H1 (cell line): ENCODE measurements at regions not wholly inside any gene's neighbourhood (a gene's known extent, or its start where the extent isn't known, plus 50 kb on each side); places are given as distances from the start of the nearest gene placed in this dataset.

Experiments
- CTCF ChIA-PET: fragments of 300-600 bp; sonication (Branson Sonifier 250); formaldehyde crosslinking; loops from one replicate; lab custom pipeline; 2021; ENCODE audit not compliant: partially characterized antibody; lab: Charles Lee
- POLR2A ChIA-PET: fragments of 300-600 bp; sonication (Branson Sonifier 250); formaldehyde crosslinking; loops from one replicate; lab custom pipeline; 2021; ENCODE audit warnings: inconsistent platforms; ENCODE audit not compliant: partially characterized antibody; lab: Charles Lee
- DNase-seq, 2 experiments: peaks; one replicate each; pipeline versions ENCODE4 v3.0.0 to v3.0.0-alpha.2; 2010 to 2022; ENCODE audit warnings: low spot score in 2 of 2, low read depth in 1 of 2, mixed read lengths in 1 of 2
- FAIRE-seq: peaks from 2 replicates; lab custom pipeline; 2011; peaks lifted over from hg19 to GRCh38; lab: Jason Lieb, UNC
- H2AFZ ChIP-seq: 2 replicates; pipeline ENCODE4 v1.8.1; 2012; ENCODE audit warnings: low read length, inconsistent platforms
- H2AK5ac ChIP-seq: 2 replicates; pipeline ENCODE4 v1.6.1; 2013; ENCODE audit warnings: low read depth, low read length
- H2BK120ac ChIP-seq: replicated peaks from 2 replicates; pipeline ENCODE3; 2013; ENCODE audit warnings: low read depth, low read length, inconsistent platforms
- H2BK12ac ChIP-seq: 2 replicates; pipeline ENCODE4 v1.6.1; 2013; ENCODE audit warnings: low read depth, low read length
- H2BK15ac ChIP-seq: 2 replicates; pipeline ENCODE4 v1.6.1; 2013; ENCODE audit warnings: low read length
- H2BK20ac ChIP-seq: 2 replicates; pipeline ENCODE4 v1.6.1; 2013; ENCODE audit warnings: low read length
- H2BK5ac ChIP-seq: 2 replicates; pipeline ENCODE4 v1.6.1; 2013; ENCODE audit warnings: low read depth, low read length
- H3K14ac ChIP-seq: 2 replicates; pipeline ENCODE4 v1.6.1; 2013; ENCODE audit warnings: inconsistent platforms; ENCODE audit not compliant: insufficient read length
- H3K18ac ChIP-seq: 2 replicates; pipeline ENCODE4 v1.6.1; 2013; ENCODE audit warnings: low read length; ENCODE audit errors: extremely low read depth
- H3K23ac ChIP-seq: 2 replicates; pipeline ENCODE4 v1.6.1; 2013; ENCODE audit warnings: inconsistent platforms; ENCODE audit not compliant: insufficient read length
- H3K23me2 ChIP-seq: 2 replicates; pipeline ENCODE4 v1.6.1; 2013; ENCODE audit warnings: low read depth, low read length
- H3K27ac ChIP-seq: 2 replicates; pipeline ENCODE4 v1.6.1; 2011; ENCODE audit warnings: low read depth, low read length, inconsistent platforms
- H3K27me3 ChIP-seq, 4 experiments: replicated peaks in 1 of 4; 1 replicate in 1 of 4; 2 replicates in 3 of 4; pipeline versions ENCODE4 v1.6.1 to v1.8.1; 2011 to 2013; ENCODE audit warnings: low read length in 3 of 4, mild to moderate bottlenecking in 3 of 4, inconsistent platforms in 2 of 4, mixed read lengths in 2 of 4, moderate library complexity in 1 of 4; ENCODE audit not compliant: control insufficient read depth in 3 of 4, insufficient read depth in 3 of 4; ENCODE audit errors: extremely low read depth in 1 of 4
- H3K36me3 ChIP-seq, 4 experiments: 2 replicates each; pipeline versions ENCODE4 v1.6.1 to v1.8.1; 2011 to 2013; ENCODE audit warnings: mild to moderate bottlenecking in 4 of 4, low read length in 3 of 4, moderate library complexity in 2 of 4, control low read depth in 1 of 4, inconsistent platforms in 1 of 4; ENCODE audit not compliant: insufficient read depth in 4 of 4, control insufficient read depth in 2 of 4
- H3K4ac ChIP-seq: replicated peaks from 2 replicates; pipeline ENCODE3; 2013; ENCODE audit warnings: low read length, low read depth, mixed read lengths, inconsistent platforms; ENCODE audit not compliant: insufficient read length
- H3K4me1 ChIP-seq, 4 experiments: replicated peaks in 1 of 4; 1 replicate in 1 of 4; 2 replicates in 3 of 4; pipeline versions ENCODE4 v1.6.1 to v1.8.1; 2011 to 2013; ENCODE audit warnings: low read length in 3 of 4, inconsistent platforms in 2 of 4, mixed read lengths in 1 of 4; ENCODE audit not compliant: insufficient read depth in 4 of 4, control insufficient read depth in 3 of 4
- H3K4me2 ChIP-seq, 2 experiments: 2 replicates each; pipeline versions ENCODE4 v1.6.1 to v1.8.1; 2011 to 2013; ENCODE audit warnings: low read depth in 2 of 2, low read length in 2 of 2, control low read depth in 1 of 2, inconsistent platforms in 1 of 2, mild to moderate bottlenecking in 1 of 2; ENCODE audit not compliant: insufficient read depth in 1 of 2
- H3K4me3 ChIP-seq, 4 experiments: fragments of 200-600, 300-600 bp in 1 of 4; sonication (generic), shearing (Covaris generic), sonication (Bioruptor Twin) in 1 of 4; 2 replicates each; pipeline versions ENCODE4 v1.5.1 to v1.8.1; 2011 to 2016; ENCODE audit warnings: low read length in 4 of 4, low read depth in 3 of 4, control low read depth in 2 of 4, inconsistent platforms in 2 of 4, mild to moderate bottlenecking in 2 of 4, mixed read lengths in 1 of 4, moderate library complexity in 1 of 4; ENCODE audit not compliant: insufficient read depth in 2 of 4; ENCODE audit errors: extremely low read depth in 1 of 4
- H3K56ac ChIP-seq: replicated peaks from 2 replicates; pipeline ENCODE3; 2013; ENCODE audit warnings: low read depth, mild to moderate bottlenecking, mixed read lengths, low read length, inconsistent platforms; ENCODE audit not compliant: insufficient read length
- H3K79me1 ChIP-seq: 2 replicates; pipeline ENCODE4 v1.6.1; 2013; ENCODE audit warnings: low read depth, low read length, control low read depth
- H3K79me2 ChIP-seq, 2 experiments: 2 replicates each; pipeline versions ENCODE4 v1.6.1 to v1.8.1; 2012 to 2013; ENCODE audit warnings: low read length in 2 of 2, mild to moderate bottlenecking in 2 of 2, inconsistent platforms in 1 of 2; ENCODE audit not compliant: insufficient read depth in 2 of 2, control insufficient read depth in 1 of 2
- H3K9ac ChIP-seq, 4 experiments: replicated peaks in 1 of 4; 1 replicate in 1 of 4; 2 replicates in 3 of 4; pipeline versions ENCODE4 v1.6.1 to v1.8.1; 2011 to 2013; ENCODE audit warnings: low read depth in 3 of 4, low read length in 3 of 4, control low read depth in 2 of 4, mild to moderate bottlenecking in 2 of 4, moderate library complexity in 2 of 4, inconsistent platforms in 1 of 4; ENCODE audit errors: extremely low read depth in 1 of 4
- H3K9me3 ChIP-seq, 2 experiments: 2 replicates each; pipeline versions ENCODE4 v1.6.1 to v1.8.1; 2012 to 2013; ENCODE audit warnings: mild to moderate bottlenecking in 2 of 2, moderate library complexity in 2 of 2, control low read depth in 1 of 2, inconsistent platforms in 1 of 2, low read depth in 1 of 2, low read length in 1 of 2, mixed read lengths in 1 of 2; ENCODE audit not compliant: insufficient read depth in 2 of 2
- H4K20me1 ChIP-seq, 2 experiments: replicated peaks in 1 of 2; 2 replicates each; pipeline versions ENCODE3 to v1.8.1; 2011 to 2013; ENCODE audit warnings: inconsistent platforms in 2 of 2, low read length in 2 of 2, mild to moderate bottlenecking in 1 of 2; ENCODE audit not compliant: insufficient read depth in 2 of 2, control insufficient read depth in 1 of 2
- H4K5ac ChIP-seq: 2 replicates; pipeline ENCODE4 v1.6.1; 2013; ENCODE audit warnings: low read length, low read depth, mixed read lengths, inconsistent platforms; ENCODE audit not compliant: insufficient read length
- H4K8ac ChIP-seq: 2 replicates; pipeline ENCODE4 v1.8.0; 2013; ENCODE audit warnings: mild to moderate bottlenecking, moderate library complexity, low read length, inconsistent platforms; ENCODE audit not compliant: insufficient read depth; ENCODE audit errors: extremely low read depth
- H4K91ac ChIP-seq: replicated peaks from 2 replicates; pipeline ENCODE3; 2013; ENCODE audit warnings: low read length, mixed read lengths, inconsistent platforms; ENCODE audit not compliant: insufficient read length
- BRCA1 ChIP-seq: IDR thresholded peaks from 2 replicates; pipeline ENCODE4 v1.6.1; 2012; ENCODE audit warnings: low read depth, low read length, improper control_type of control experiment
- CBX8 ChIP-seq: fragments of 300-800, 300-1000 bp; sonication (generic); IDR thresholded peaks from 2 replicates; pipeline ENCODE4 v1.7.1; 2016; ENCODE audit warnings: low read depth, low read length, borderline replicate concordance
- FOSL1 ChIP-seq: IDR thresholded peaks from 2 replicates; pipeline ENCODE4 v1.6.1; 2011; ENCODE audit warnings: mild to moderate bottlenecking, low read depth, low read length, moderate library complexity; ENCODE audit not compliant: insufficient read depth
- GTF2F1 ChIP-seq: IDR thresholded peaks from 2 replicates; pipeline ENCODE4 v1.6.1; 2012; ENCODE audit warnings: low read depth, low read length, improper control_type of control experiment, borderline replicate concordance
- JUN ChIP-seq: IDR thresholded peaks from 2 replicates; pipeline ENCODE4 v1.6.1; 2011; ENCODE audit warnings: low read depth, mild to moderate bottlenecking, improper control_type of control experiment, low read length
- KDM1A ChIP-seq: fragments of 200-600, 300-600 bp; sonication (generic); IDR thresholded peaks from 2 replicates; pipeline ENCODE4 v1.7.1; 2016; ENCODE audit warnings: mild to moderate bottlenecking, low read length, borderline replicate concordance
- KDM4A ChIP-seq: IDR thresholded peaks from one replicate; pipeline ENCODE4 v1.7.1; 2012; ENCODE audit warnings: low read depth, mild to moderate bottlenecking, moderate library complexity, low read length, inconsistent platforms; ENCODE audit not compliant: severe bottlenecking
- NRF1 ChIP-seq: IDR thresholded peaks from 2 replicates; pipeline ENCODE4 v1.6.1; 2011; ENCODE audit warnings: mild to moderate bottlenecking, low read depth, low read length, improper control_type of control experiment
- POU5F1 ChIP-seq: IDR thresholded peaks from 2 replicates; pipeline ENCODE4 v1.6.1; 2011; ENCODE audit warnings: low read depth, mild to moderate bottlenecking, low read length, moderate library complexity
- SIX5 ChIP-seq: IDR thresholded peaks from 2 replicates; pipeline ENCODE4 v1.6.1; 2011; ENCODE audit warnings: mild to moderate bottlenecking, low read depth, low read length
- SP1 ChIP-seq: IDR thresholded peaks from 2 replicates; pipeline ENCODE4 v1.6.1; 2011; ENCODE audit warnings: low read depth, low read length
- TCF12 ChIP-seq: IDR thresholded peaks from 2 replicates; pipeline ENCODE4 v1.6.1; 2011; ENCODE audit warnings: low read depth, mild to moderate bottlenecking, low read length
- TEAD4 ChIP-seq: IDR thresholded peaks from 2 replicates; pipeline ENCODE4 v1.6.1; 2012; ENCODE audit warnings: low read depth, low read length, inconsistent platforms, mixed read lengths
- WGBS, 2 experiments: shearing (Covaris generic) in 1 of 2; methylation state at CpG; one replicate each; pipeline versions ENCODE4 v1.1.6 to v1.1.7; 2013 to 2015; ENCODE audit warnings: low lambda C conversion rate in 2 of 2, mixed read lengths in 2 of 2, inconsistent platforms in 1 of 2, low coverage in 1 of 2, missing lambda C conversion rate in 1 of 2; ENCODE audit not compliant: insufficient replicate concordance in 2 of 2, insufficient coverage in 1 of 2, insufficient read length in 1 of 2; ENCODE audit errors: extremely low coverage in 1 of 2, missing lambda C conversion rate in 1 of 2; 5-methylcytosine and 5-hydroxymethylcytosine counted together
- TF ChIP-seq, protein P1 (sequence below): IDR thresholded peaks from 2 replicates; pipeline ENCODE4 v1.6.1; 2012; ENCODE audit warnings: inconsistent platforms

DNA sequence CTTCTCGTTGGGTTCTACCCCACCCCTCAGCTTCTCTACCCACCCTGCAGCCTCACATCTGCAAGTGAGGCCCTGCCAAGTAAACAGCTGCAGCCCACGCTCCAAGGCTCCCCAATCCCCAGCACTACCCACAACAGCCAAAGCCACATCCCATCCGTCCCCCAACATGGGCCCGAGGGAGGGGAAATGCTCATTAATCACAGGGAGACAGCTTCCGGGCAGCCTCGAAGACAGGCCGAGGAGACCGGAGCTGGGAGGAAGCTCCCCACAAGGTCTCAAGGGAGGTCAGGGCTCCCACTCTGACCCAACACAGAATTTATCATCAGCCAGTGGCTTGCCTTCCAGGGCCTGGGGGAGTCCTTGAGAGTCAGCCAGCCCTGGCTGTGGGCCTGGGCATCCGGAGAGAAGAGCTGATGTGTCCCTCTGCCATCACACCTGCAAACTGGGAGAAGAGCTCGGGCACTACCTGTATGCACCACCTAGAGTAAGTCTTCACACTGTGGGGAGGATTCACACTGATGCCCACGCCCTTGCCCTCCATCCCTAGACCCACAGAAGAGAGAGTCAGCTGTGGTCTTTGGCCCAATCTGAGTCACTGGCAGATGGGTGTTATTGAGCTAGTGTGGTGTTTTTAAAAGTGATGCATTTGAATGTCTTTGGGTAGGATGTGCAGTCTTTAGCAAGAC lies 115.5 kb upstream of the ZMIZ1 start:
- Histone ChIP-seq H3K18ac (no peak overlapping the region), H3K9me3 (no peaks in the 10 kb centered on the region), H2BK120ac (no peak overlapping the region), H3K56ac (no peak overlapping the region), H4K20me1 (no peaks in the 10 kb centered on the region), H3K9ac (no peak overlapping the region), H3K27me3 (no peaks in the 10 kb centered on the region; a peak in 1 of 7 replicates), H3K79me1 (no peaks in the 10 kb centered on the region), H4K8ac (no peak overlapping the region; the same call in 1 of the 2 replicates), H3K23me2 (peaks cover 5% of the 10 kb centered on the region; the same call in 1 of the 2 replicates), H3K79me2 (no peaks in the 10 kb centered on the region), H3K4me1 (no peaks in the 10 kb centered on the region), H3K27ac (no peak overlapping the region), H4K91ac (no peak overlapping the region), H2BK5ac (no peak overlapping the region), H3K4me3 (no peak overlapping the region), H3K14ac (no peak overlapping the region), H3K4me2 (no peak overlapping the region), H2AFZ (no peak overlapping the region), H2BK12ac (no peak overlapping the region), H2BK15ac (no peak overlapping the region), H2BK20ac (no peak overlapping the region), H3K23ac (no peak overlapping the region), H4K5ac (no peak overlapping the region), H3K4ac (no peak overlapping the region), H2AK5ac (no peak overlapping the region), H3K36me3 (no peaks in the 10 kb centered on the region)
- DNase-seq (no peak), FAIRE-seq (no peak)
- ChIA-PET POLR2A (no interaction called here), CTCF (interaction anchor here (0.7 to 2.6 kb wide), 5 partner anchors 8 to 55 kb away, joined by 3 to 9 read pairs (median 3); no protein-coding TSS in a partner anchor)
- WGBS, 2 experiments, result 83% methylated on average over 10 of the region's 11 CpGs; no CpG with 5 or more reads in 1 of the 2 experiments
- TF ChIP-seq GTF2F1, result no peak
- no peak for TF ChIP-seq NRF1
- TF ChIP-seq TEAD4, result no peak
- no peak for TF ChIP-seq TCF12
- no peak for TF ChIP-seq CBX8
- no peak for TF ChIP-seq JUN
- TF ChIP-seq KDM4A, result no peak
- TF ChIP-seq POU5F1, result no peak
- no peak for TF ChIP-seq KDM1A
- TF ChIP-seq SIX5, result no peak
- TF ChIP-seq BRCA1, result no peak
- TF ChIP-seq, protein P1, sequence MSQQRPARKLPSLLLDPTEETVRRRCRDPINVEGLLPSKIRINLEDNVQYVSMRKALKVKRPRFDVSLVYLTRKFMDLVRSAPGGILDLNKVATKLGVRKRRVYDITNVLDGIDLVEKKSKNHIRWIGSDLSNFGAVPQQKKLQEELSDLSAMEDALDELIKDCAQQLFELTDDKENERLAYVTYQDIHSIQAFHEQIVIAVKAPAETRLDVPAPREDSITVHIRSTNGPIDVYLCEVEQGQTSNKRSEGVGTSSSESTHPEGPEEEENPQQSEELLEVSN, result no peak
- no peak for TF ChIP-seq FOSL1
- no peak for TF ChIP-seq SP1
